ENCODE measurements at regions not wholly inside any gene's neighbourhood (a gene's known extent, or its start where the extent isn't known, plus 50 kb on each side); places are given as distances from the start of the nearest gene placed in this dataset.

- Histone ChIP-seq H3K27ac (ENCODE audit: insufficient read depth, low read depth, low read length) (no peak overlapping the region), H2AFZ (ENCODE audit: low read depth, low read length) (no peak overlapping the region), H3K36me3 (ENCODE audit: control insufficient read depth in 2 of 2, extremely low read depth in 1 of 2, insufficient read depth in 2 of 2, low read length in 2 of 2) (no peaks in the 10 kb centered on the region), H3K9me3 (replicated peaks; ENCODE audit: control insufficient read depth, insufficient read depth, low read length) (no peaks in the 10 kb centered on the region), H4K20me1 (replicated peaks; ENCODE audit: control insufficient read depth, extremely low read depth, insufficient read depth, low read length) (no peaks in the 10 kb centered on the region), H3K27me3 (ENCODE audit: control insufficient read depth in 2 of 2, insufficient read depth in 2 of 2, low read length in 2 of 2) (peaks cover 0 to 2% of the 10 kb centered on the region in 2 experiments), H3K9ac (replicated peaks; ENCODE audit: extremely low read depth, insufficient read depth, low read length) (no peak overlapping the region), H3K4me1 (ENCODE audit: control insufficient read depth, extremely low read depth, insufficient read depth, low read length) (no peaks in the 10 kb centered on the region), H3K4me2 (ENCODE audit: insufficient read depth, low read length) (no peak overlapping the region), H3K9me1 (replicated peaks; ENCODE audit: control insufficient read depth, extremely low read depth, insufficient read depth, low read length) (no peaks in the 10 kb centered on the region), H3K4me3 (replicated peaks in 1 of 3; ENCODE audit: insufficient read depth in 1 of 3, low read depth in 1 of 3, low read length in 3 of 3) (no peak overlapping the region), H3K79me2 (ENCODE audit: control insufficient read depth, insufficient read depth, low read length) (no peaks in the 10 kb centered on the region)
- TF ChIP-seq JUN (IDR thresholded peaks at IDR 0.05; ENCODE audit: borderline replicate concordance, insufficient read depth, insufficient read length, low read depth) (no peak), CTCF (IDR thresholded peaks at IDR 0.05; ENCODE audit: extremely low read depth in 1 of 2, insufficient read depth in 1 of 2, low read depth in 1 of 2, low read length in 2 of 2) (peak; percentile 51 to 67)
- intact Hi-C loops (cut with micrococcal nuclease) (loop anchor here (1.0 to 2.0 kb wide), 3 partner anchors 20 to 493 kb away; no protein-coding TSS in a partner anchor), dilution Hi-C loops (cut with MboI; ENCODE audit: extremely low pct_ligation_motif_present, low sequenced_read_pairs) (no loop called here)
- FAIRE-seq (no peak), DNase-seq (ENCODE audit: low read depth, low spot score) (peak; percentile 52)
- CTCF ChIA-PET, result interaction anchor here (0.6 to 5.2 kb wide), 44 partner anchors 9 to 578 kb away, joined by 3 to 137 read pairs (median 4); partner anchors contain the start of genes MIPEP and SPATA13
- POLR2A ChIA-PET, result interaction anchor here (0.7 kb wide), 1 partner anchor 32 kb away, joined by 3 read pairs; no protein-coding TSS in a partner anchor
- BruUV-seq (replicated peaks), result no TSS peak
Measured at GRCh38 chr13:23960566-23961156, 63.4 kb upstream of the C1QTNF9B start.

GRCh38 chr13:23963184-23963931 is 66.1 kb upstream of the C1QTNF9B start:
- TF ChIP-seq EZH2 (IDR thresholded peaks at IDR 0.05; ENCODE audit: borderline replicate concordance, low read depth, low read length, severe bottlenecking) (no peak), POLR2A (IDR thresholded peaks at IDR 0.05; ENCODE audit: low read depth, low read length) (no peak), MYC (IDR thresholded peaks at IDR 0.05; ENCODE audit: low read depth, low read length) (no peak), MAX (IDR thresholded peaks at IDR 0.05; ENCODE audit: insufficient read depth, insufficient read length) (no peak), GATA2 (IDR thresholded peaks at IDR 0.05; ENCODE audit: insufficient read depth, insufficient read length, low read depth, low read length) (no peak), JUN (IDR thresholded peaks at IDR 0.05; ENCODE audit: borderline replicate concordance, insufficient read depth, insufficient read length, low read depth) (no peak), FOS (IDR thresholded peaks at IDR 0.05; ENCODE audit: borderline replicate concordance, insufficient read depth, low read length) (no peak), POLR2AphosphoS5 (IDR thresholded peaks at IDR 0.05; ENCODE audit: insufficient read depth, low read depth, low read length) (no peak), CTCF (IDR thresholded peaks at IDR 0.05; ENCODE audit: extremely low read depth in 1 of 2, insufficient read depth in 1 of 2, low read depth in 1 of 2, low read length in 2 of 2) (no peak)

More at GRCh38 chr13:23963184-23963931, 66.1 kb upstream of the C1QTNF9B start:
- intact Hi-C loops (cut with micrococcal nuclease) (no loop called here), dilution Hi-C loops (cut with MboI; ENCODE audit: extremely low pct_ligation_motif_present, low sequenced_read_pairs) (no loop called here)
- ChIA-PET CTCF (interaction anchor here (0.7 to 1.3 kb wide), 3 partner anchors 41 to 265 kb away, joined by 3 to 6 read pairs (median 3); no protein-coding TSS in a partner anchor), POLR2A (no interaction called here)
- no peak overlapping the region for H3K4me2 ChIP-seq (ENCODE audit: insufficient read depth, low read length)
- no TSS peak for BruUV-seq (replicated peaks)
- H3K9me1 ChIP-seq (replicated peaks; ENCODE audit: control insufficient read depth, extremely low read depth, insufficient read depth, low read length), result no peaks in the 10 kb centered on the region
- H3K27me3 ChIP-seq (ENCODE audit: control insufficient read depth in 2 of 2, insufficient read depth in 2 of 2, low read length in 2 of 2), result peaks cover 0 to 2% of the 10 kb centered on the region in 2 experiments
- H3K9me3 ChIP-seq (replicated peaks; ENCODE audit: control insufficient read depth, insufficient read depth, low read length), result no peaks in the 10 kb centered on the region
- H3K4me1 ChIP-seq (ENCODE audit: control insufficient read depth, extremely low read depth, insufficient read depth, low read length), result no peaks in the 10 kb centered on the region
- H3K9ac ChIP-seq (replicated peaks; ENCODE audit: extremely low read depth, insufficient read depth, low read length), result no peak overlapping the region
- H3K27ac ChIP-seq (ENCODE audit: insufficient read depth, low read depth, low read length), result no peak overlapping the region
- H3K4me3 ChIP-seq (replicated peaks in 1 of 3; ENCODE audit: insufficient read depth in 1 of 3, low read depth in 1 of 3, low read length in 3 of 3), result no peak overlapping the region
- no peaks in the 10 kb centered on the region for H4K20me1 ChIP-seq (replicated peaks; ENCODE audit: control insufficient read depth, extremely low read depth, insufficient read depth, low read length)
- no peaks in the 10 kb centered on the region for H3K36me3 ChIP-seq (ENCODE audit: control insufficient read depth in 2 of 2, extremely low read depth in 1 of 2, insufficient read depth in 2 of 2, low read length in 2 of 2)
- H3K79me2 ChIP-seq (ENCODE audit: control insufficient read depth, insufficient read depth, low read length), result no peaks in the 10 kb centered on the region
- no peak overlapping the region for H2AFZ ChIP-seq (ENCODE audit: low read depth, low read length)
- no peak for FAIRE-seq
- DNase-seq (ENCODE audit: low read depth, low spot score), result no peak

All from endothelial cell of umbilical vein (primary cell).